ENCODE measurements at regions not wholly inside any gene's neighbourhood (a gene's known extent, or its start where the extent isn't known, plus 50 kb on each side); places are given as distances from the start of the nearest gene placed in this dataset.

- TF ChIP-seq CTCF (IDR thresholded peaks at IDR 0.05) = no peak
- Mint-ChIP-seq H3K9me3 (no peaks in the 10 kb centered on the region), H3K27ac (no peak overlapping the region), H3K36me3 (ENCODE audit: low read depth) (no peaks in the 10 kb centered on the region), H3K4me3 (no peak overlapping the region), H3K4me1 (no peaks in the 10 kb centered on the region), H3K27me3 (ENCODE audit: low read depth, poor library complexity) (no peaks in the 10 kb centered on the region)
- DNase-seq = no peak
These were observed 437.5 kb downstream of the MMUT start for GRCh38 chr6:49025273-49026240.

- DNase-seq = no peak
- Mint-ChIP-seq H3K4me1 (no peaks in the 10 kb centered on the region), H3K4me3 (no peak overlapping the region), H3K27me3 (ENCODE audit: low read depth, poor library complexity) (no peaks in the 10 kb centered on the region), H3K36me3 (ENCODE audit: low read depth) (no peaks in the 10 kb centered on the region), H3K9me3 (peaks cover 7% of the 10 kb centered on the region), H3K27ac (no peak overlapping the region)
- no peak for TF ChIP-seq CTCF (IDR thresholded peaks at IDR 0.05)
These were observed 458.3 kb downstream of the MMUT start for GRCh38 chr6:49004801-49005200.

- no peak for DNase-seq
- Mint-ChIP-seq H3K4me3 (no peak overlapping the region), H3K36me3 (ENCODE audit: low read depth) (no peaks in the 10 kb centered on the region), H3K9me3 (no peaks in the 10 kb centered on the region), H3K4me1 (no peaks in the 10 kb centered on the region), H3K27ac (no peak overlapping the region), H3K27me3 (ENCODE audit: low read depth, poor library complexity) (peaks cover 3% of the 10 kb centered on the region)
- no peak for TF ChIP-seq CTCF (IDR thresholded peaks at IDR 0.05)
These were observed 459.7 kb downstream of the MMUT start for GRCh38 chr6:49003348-49003747.

GRCh38 chr6:49001856-49002541, 461.1 kb downstream of the MMUT start:
- DNase-seq = no peak
- no peaks in the 10 kb centered on the region for H3K9me3 Mint-ChIP-seq
- TF ChIP-seq CTCF (IDR thresholded peaks at IDR 0.05) = no peak
- H3K27ac Mint-ChIP-seq = no peak overlapping the region
- no peaks in the 10 kb centered on the region for H3K4me1 Mint-ChIP-seq
- peaks cover 3% of the 10 kb centered on the region for H3K27me3 Mint-ChIP-seq (ENCODE audit: low read depth, poor library complexity)
- no peaks in the 10 kb centered on the region for H3K36me3 Mint-ChIP-seq (ENCODE audit: low read depth)
- H3K4me3 Mint-ChIP-seq = no peak overlapping the region

GRCh38 chr6:48998574-48998973, 464.5 kb downstream of the MMUT start:
- peaks cover 3% of the 10 kb centered on the region for H3K27me3 Mint-ChIP-seq (ENCODE audit: low read depth, poor library complexity)
- no peaks in the 10 kb centered on the region for H3K36me3 Mint-ChIP-seq (ENCODE audit: low read depth)
- H3K4me3 Mint-ChIP-seq = no peak overlapping the region
- H3K27ac Mint-ChIP-seq = no peak overlapping the region
- H3K4me1 Mint-ChIP-seq = no peaks in the 10 kb centered on the region
- no peaks in the 10 kb centered on the region for H3K9me3 Mint-ChIP-seq
- TF ChIP-seq CTCF (IDR thresholded peaks at IDR 0.05) = no peak
- no peak for DNase-seq
